A549 (cell line): ENCODE measurements at regions not wholly inside any gene's neighbourhood (a gene's known extent, or its start where the extent isn't known, plus 50 kb on each side); places are given as distances from the start of the nearest gene placed in this dataset.

Experiments
- ATAC-seq, 2 experiments: fragments of 200-7000 bp in 1 of 2; fragments of >200 bp in 1 of 2; cut with Nextera tagmentation in 1 of 2; cut with Tn5 transposase in 1 of 2; 3 replicates each; pipeline versions ENCODE4 v1.8.0 to v1.9.1; 2018 to 2020; ENCODE audit warnings: mild to moderate bottlenecking in 1 of 2, moderate library complexity in 1 of 2
- CTCF ChIA-PET: fragments of 300-600 bp; sonication (Branson Sonifier 250); formaldehyde crosslinking; extraction: SDS; loops from one replicate; lab custom pipeline; 2021; ENCODE audit warnings: antibody characterized with exemption, inconsistent platforms; lab: Yijun Ruan, JAX
- POLR2A ChIA-PET: fragments of 350-600 bp; formaldehyde crosslinking; extraction: SDS; loops from one replicate; lab custom pipeline; 2021; ENCODE audit warnings: antibody characterized with exemption, inconsistent platforms; lab: Yijun Ruan, JAX
- DNase-seq, 2 experiments: peaks; one replicate each; pipeline versions ENCODE4 v3.0.0 to v3.0.0-alpha.2; 2011 to 2016; ENCODE audit warnings: low read depth in 1 of 2, low spot score in 1 of 2
- FAIRE-seq: peaks from 2 replicates; lab custom pipeline; 2011; peaks lifted over from hg19 to GRCh38; lab: Jason Lieb, UNC
- H3K27ac ChIP-seq, 2 experiments: fragments of >200 bp; sonication (Bioruptor Twin); formaldehyde crosslinking; 3 replicates each; pipeline ENCODE4 v1.5.1; 2016 to 2017
- H3K4me1 ChIP-seq: fragments of >200 bp; sonication (Bioruptor Twin); formaldehyde crosslinking; 3 replicates; pipeline ENCODE4 v1.6.1; 2016
- H3K4me2 ChIP-seq: fragments of >200 bp; sonication (Bioruptor Twin); formaldehyde crosslinking; 3 replicates; pipeline ENCODE4 v1.6.1; 2016
- H3K4me3 ChIP-seq: fragments of >200 bp; sonication (Bioruptor Twin); formaldehyde crosslinking; 3 replicates; pipeline ENCODE4 v1.5.1; 2016
- H3K9me3 ChIP-seq: fragments of >200 bp; sonication (Bioruptor Twin); formaldehyde crosslinking; 3 replicates; pipeline ENCODE4 v1.6.1; 2016
- CBX2 ChIP-seq: fragments of 200-600 bp; sonication (generic); IDR thresholded peaks from 2 replicates; pipeline ENCODE4 v1.6.1; 2016; ENCODE audit warnings: low read depth, mild to moderate bottlenecking, borderline replicate concordance
- CHD4 ChIP-seq: fragments of 200-600 bp; sonication (generic); IDR thresholded peaks from 2 replicates; pipeline ENCODE4 v1.6.1; 2016; ENCODE audit warnings: antibody characterized with exemption, mild to moderate bottlenecking, borderline replicate concordance
- E2F6 ChIP-seq: IDR thresholded peaks from 2 replicates; pipeline ENCODE4 v1.6.1; 2012; ENCODE audit warnings: low read depth, borderline replicate concordance
- EHF ChIP-seq: fragments of 250-450 bp; sonication (Bioruptor Pico); IDR thresholded peaks from 2 replicates; pipeline ENCODE4 v1.5.0; 2020; ENCODE audit warnings: mild to moderate bottlenecking
- EHMT2 ChIP-seq: fragments of 200-600 bp; sonication (generic); IDR thresholded peaks from 2 replicates; pipeline ENCODE4 v1.6.1; 2016; ENCODE audit warnings: antibody characterized with exemption, low read depth, mild to moderate bottlenecking, moderate library complexity
- ESRRA ChIP-seq: fragments of 150-350 bp; IDR thresholded peaks from 2 replicates; pipeline ENCODE4 v1.6.1; 2014; ENCODE audit warnings: mild to moderate bottlenecking, low read length, borderline replicate concordance
- FOSB ChIP-seq: fragments of 250-450 bp; sonication (Bioruptor Pico); IDR thresholded peaks from 2 replicates; pipeline ENCODE4 v1.5.0; 2020; ENCODE audit warnings: mild to moderate bottlenecking, moderate library complexity
- FOSL2 ChIP-seq, 2 experiments: fragments of 450-650 bp in 1 of 2; fragments of >200 bp in 1 of 2; sonication (Bioruptor Twin) in 1 of 2; formaldehyde crosslinking; IDR thresholded peaks; 2 replicates each; pipeline versions ENCODE4 v1.5.0 to v1.6.1; 2016 to 2020; ENCODE audit warnings: mild to moderate bottlenecking in 1 of 2, moderate library complexity in 1 of 2
- GATA3 ChIP-seq: IDR thresholded peaks from 2 replicates; pipeline ENCODE4 v1.6.1; 2012; ENCODE audit warnings: borderline replicate concordance
- HES2 ChIP-seq: fragments of >200 bp; sonication (Bioruptor Twin); formaldehyde crosslinking; IDR thresholded peaks from 2 replicates; pipeline ENCODE4 v1.6.1; 2016
- HOXB13 ChIP-seq: fragments of 250-450 bp; sonication (Bioruptor Pico); IDR thresholded peaks from 2 replicates; pipeline ENCODE4 v1.5.0; 2020; ENCODE audit warnings: low read depth, mild to moderate bottlenecking, moderate library complexity
- HOXB5 ChIP-seq: fragments of 250-450 bp; sonication (Bioruptor Pico); IDR thresholded peaks from 2 replicates; pipeline ENCODE4 v1.5.0; 2020; ENCODE audit warnings: mild to moderate bottlenecking, moderate library complexity
- JUNB ChIP-seq: fragments of >200 bp; sonication (Bioruptor Twin); formaldehyde crosslinking; IDR thresholded peaks from 2 replicates; pipeline ENCODE4 v1.6.1; 2016
- KDM5A ChIP-seq: fragments of 200-600 bp; sonication (generic); IDR thresholded peaks from 2 replicates; pipeline ENCODE4 v1.6.1; 2016; ENCODE audit warnings: antibody characterized with exemption, mild to moderate bottlenecking
- MAX ChIP-seq: IDR thresholded peaks from 2 replicates; pipeline ENCODE4 v1.6.1; 2012
- MAZ ChIP-seq: fragments of 150-350 bp; IDR thresholded peaks from 2 replicates; pipeline ENCODE4 v1.6.1; 2014; ENCODE audit warnings: antibody characterized with exemption, low read depth, low read length, borderline replicate concordance
- NFE2L2 ChIP-seq: fragments of 150-350 bp; conservative IDR thresholded peaks from 2 replicates; pipeline ENCODE4 v1.6.1; 2014; ENCODE audit warnings: low read length
- NR3C1 ChIP-seq: fragments of >200 bp; sonication (Bioruptor Twin); formaldehyde crosslinking; IDR thresholded peaks from 3 replicates; pipeline ENCODE4 v1.6.1; 2017
- POLR2A ChIP-seq: IDR thresholded peaks from 2 replicates; pipeline ENCODE4 v1.6.1; 2012; ENCODE audit warnings: mild to moderate bottlenecking, low read length
- RFX5 ChIP-seq: fragments of 450-650 bp; IDR thresholded peaks from 2 replicates; pipeline ENCODE4 v1.7.1; 2014; ENCODE audit warnings: antibody characterized with exemption, mild to moderate bottlenecking, moderate library complexity
- USF2 ChIP-seq: fragments of 450-650 bp; IDR thresholded peaks from 2 replicates; pipeline ENCODE4 v1.6.1; 2014; ENCODE audit warnings: antibody characterized with exemption
- ZFP36 ChIP-seq: fragments of 450-650 bp; IDR thresholded peaks from 2 replicates; pipeline ENCODE4 v1.6.1; 2014; ENCODE audit warnings: borderline replicate concordance; ENCODE audit not compliant: partially characterized antibody
- ZSCAN20 ChIP-seq: fragments of 250-450 bp; sonication (Bioruptor Pico); IDR thresholded peaks from 2 replicates; pipeline ENCODE4 v1.8.0; 2022; ENCODE audit warnings: mild to moderate bottlenecking, moderate library complexity
- WGBS: methylation state at CpG from one replicate; pipeline ENCODE4 v1.1.6; 2017; ENCODE audit errors: missing lambda C conversion rate; 5-methylcytosine and 5-hydroxymethylcytosine counted together

- no peak overlapping the region for H3K4me3 ChIP-seq
- FAIRE-seq = no peak
- TF ChIP-seq CHD4 = no peak
- TF ChIP-seq FOSB (CRISPR knock-in tag) = no peak
- no peak for TF ChIP-seq ZSCAN20 (CRISPR knock-in tag)
- TF ChIP-seq GATA3 = no peak
- no peak for TF ChIP-seq HOXB5 (CRISPR knock-in tag)
- TF ChIP-seq HES2 = no peak
- TF ChIP-seq E2F6 = no peak
- no peak for TF ChIP-seq EHMT2
- TF ChIP-seq ZFP36 = no peak
- TF ChIP-seq EHF (CRISPR knock-in tag) = no peak
- no peak for TF ChIP-seq NR3C1
- TF ChIP-seq HOXB13 (CRISPR knock-in tag) = no peak
- no peak for TF ChIP-seq KDM5A
- TF ChIP-seq USF2 = no peak
- no peak for TF ChIP-seq POLR2A
- TF ChIP-seq JUNB = no peak
- TF ChIP-seq MAZ = no peak
- no peak for TF ChIP-seq NFE2L2
- no peak for TF ChIP-seq CBX2
- TF ChIP-seq FOSL2 (IDR thresholded peaks at IDR 0.05) = no peak
- TF ChIP-seq FOSL2 (CRISPR knock-in tag; IDR thresholded peaks at IDR 0.05) = no peak
- TF ChIP-seq, all 56 proteins: peak for 0
- ChIA-PET POLR2A (no interaction called here), CTCF (no interaction called here)
- Histone ChIP-seq H3K9me3 (no peaks in the 10 kb centered on the region), H3K4me1 (no peaks in the 10 kb centered on the region), H3K27ac (no peak overlapping the region), H3K4me2 (no peak overlapping the region)
- 31% methylated on average over 3 of the region's 3 CpGs for WGBS
- DNase-seq (no peak), ATAC-seq (no peak)
These were observed 304.8 kb downstream of the PTPRC start for GRCh38 chr1:198943484-198944187.

DNA sequence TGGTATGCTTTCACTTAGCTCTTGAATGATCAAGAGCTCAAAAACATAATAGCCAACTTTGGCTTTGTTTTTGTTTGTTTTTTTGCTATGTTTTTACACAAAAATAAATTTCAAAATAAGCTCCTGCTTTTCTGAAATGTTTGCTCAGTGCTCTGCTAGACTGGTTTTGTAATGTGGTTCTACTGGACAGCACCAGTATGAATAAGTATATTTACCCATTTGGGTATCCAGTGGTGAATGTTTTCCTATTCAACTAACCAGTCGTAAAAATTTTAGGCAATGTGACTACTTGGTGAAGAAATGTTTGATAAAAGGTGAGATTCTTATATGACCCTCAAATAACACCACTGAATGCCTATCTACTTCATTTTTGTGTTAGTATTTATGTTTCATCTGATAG lies 308.6 kb downstream of the PTPRC start:
- ATAC-seq (no peak), FAIRE-seq (no peak), DNase-seq (no peak)
- Histone ChIP-seq H3K9me3 (no peaks in the 10 kb centered on the region), H3K4me3 (no peak overlapping the region), H3K4me2 (no peak overlapping the region), H3K27ac (no peak overlapping the region), H3K4me1 (no peaks in the 10 kb centered on the region)
- POLR2A ChIA-PET = no interaction called here
- 27% methylated on average over 1 of the region's 1 CpG for WGBS
- TF ChIP-seq RFX5 (no peak), MAX (no peak), USF2 (no peak), ESRRA (no peak)
- CTCF ChIA-PET = no interaction called here
